Ovary (tissue), 7 donors: ENCODE measurements at regions not wholly inside any gene's neighbourhood (a gene's known extent, or its start where the extent isn't known, plus 50 kb on each side); places are given as distances from the start of the nearest gene placed in this dataset.

Source experiments
- DNase-seq, 5 donors: peaks; one replicate each; pipeline ENCODE4 v3.0.0-alpha.2; 2019 to 2020
- H3K27ac ChIP-seq, 2 donors: fragments of 200-600 bp; one replicate each; pipeline versions ENCODE4 v1.5.1 to v1.8.0; 2019 to 2022
- H3K27me3 ChIP-seq: fragments of 200-600 bp; one replicate; pipeline ENCODE4 v1.8.0; 2022
- H3K36me3 ChIP-seq: fragments of 200-600 bp; sonication (generic); one replicate; pipeline ENCODE4 v1.5.1; 2019
- H3K4me1 ChIP-seq: one replicate; pipeline ENCODE4 v1.8.1; 2013; ENCODE audit warnings: mild to moderate bottlenecking, moderate library complexity; ENCODE audit not compliant: insufficient read depth
- H3K4me3 ChIP-seq: fragments of 200-600 bp; sonication (generic); one replicate; pipeline ENCODE4 v1.5.1; 2017
- H3K9me3 ChIP-seq, 2 donors: fragments of 200-600 bp in 1 of 2; sonication (generic) in 1 of 2; one replicate each; pipeline versions ENCODE4 v1.5.1 to v1.8.1; 2013 to 2019; ENCODE audit warnings: mild to moderate bottlenecking in 1 of 2, moderate library complexity in 1 of 2
- CTCF ChIP-seq, 3 donors: fragments of 450-650 bp in 2 of 3; fragments of 200-600 bp in 1 of 3; IDR thresholded peaks; one replicate each; pipeline versions ENCODE4 v1.5.1 to v1.8.0; 2016 to 2022; ENCODE audit warnings: antibody characterized with exemption in 3 of 3, mild to moderate bottlenecking in 1 of 3
- EP300 ChIP-seq: sonication (generic); formaldehyde crosslinking; IDR thresholded peaks from one replicate; pipeline ENCODE4 v1.6.1; 2017; ENCODE audit warnings: antibody characterized with exemption
- POLR2A ChIP-seq: fragments of 450-650 bp; IDR thresholded peaks from one replicate; pipeline ENCODE4 v1.6.1; 2017; ENCODE audit warnings: antibody characterized with exemption, mild to moderate bottlenecking, moderate library complexity
- WGBS, 3 donors: extraction: QIAGEN DNeasy Blood & Tissue Kit in 1 of 3; methylation state at CpG; one replicate each; pipeline versions ENCODE4 v1.1.5 to v1.1.7; 2013 to 2017; 5-methylcytosine and 5-hydroxymethylcytosine counted together
- intact Hi-C, 4 donors: fragments of 100-400 bp; cut with DNase I; formaldehyde crosslinking; loops; one replicate each; pipeline versions ENCODE4 v1.11.0 to v1.15.1; 2022 to 2023
- donor health status: DM: no; HTN: no; CAD: no; lungs with moderate emphysema.
- donor health status: DM: no; HTN: no; CAD: no.
- donor health status: Bipolar disorder and iron deficiency.
- donor health status: DM: no; HTN: no; CAD: no.
- donor health status: DM: yes; HTN: yes; CAD: no.

GRCh38 chr5:39740404-39740803 is 315.6 kb upstream of the DAB2 start:
- DNase-seq: no peak
- no peaks in the 10 kb centered on the region for H3K27me3 ChIP-seq
- H3K27ac ChIP-seq: no peak overlapping the region
- intact Hi-C loops: no loop called here
- H3K4me3 ChIP-seq: no peak overlapping the region
- TF ChIP-seq CTCF (IDR thresholded peaks at IDR 0.05) (no peak), POLR2A (no peak), EP300 (no peak)
- H3K4me1 ChIP-seq: no peaks in the 10 kb centered on the region
- 92 to 94% (median 93%) methylated on average over 15 of the region's 15 CpGs for WGBS, 3 donors
- H3K36me3 ChIP-seq: no peaks in the 10 kb centered on the region
- no peaks in the 10 kb centered on the region for H3K9me3 ChIP-seq

- no peak for TF ChIP-seq EP300
- TF ChIP-seq CTCF (IDR thresholded peaks at IDR 0.05): no peak
- TF ChIP-seq POLR2A: no peak
- WGBS, 3 donors: 71 to 81% (median 76%) methylated on average over 5 of the region's 5 CpGs
- no peaks in the 10 kb centered on the region for H3K36me3 ChIP-seq
- no peak overlapping the region for H3K4me3 ChIP-seq
- DNase-seq: no peak
- intact Hi-C loops: no loop called here
- H3K27me3 ChIP-seq: no peaks in the 10 kb centered on the region
- H3K27ac ChIP-seq: no peak overlapping the region
- no peaks in the 10 kb centered on the region for H3K4me1 ChIP-seq
- H3K9me3 ChIP-seq: no peaks in the 10 kb centered on the region
Observed at GRCh38 chr5:39732166-39732565, 307.4 kb upstream of the DAB2 start.

- DNase-seq: no peak
- no peak overlapping the region for H3K27ac ChIP-seq
- no peaks in the 10 kb centered on the region for H3K4me1 ChIP-seq
- no peak overlapping the region for H3K4me3 ChIP-seq
- no peaks in the 10 kb centered on the region for H3K9me3 ChIP-seq
- H3K27me3 ChIP-seq: no peaks in the 10 kb centered on the region
- 91 to 97% (median 91%) methylated on average over 1 of the region's 1 CpG for WGBS, 3 donors
- no peaks in the 10 kb centered on the region for H3K36me3 ChIP-seq
- intact Hi-C loops: no loop called here
- TF ChIP-seq EP300 (no peak), CTCF (IDR thresholded peaks at IDR 0.05) (no peak), POLR2A (no peak)
Observed at GRCh38 chr5:39730699-39731098, 305.9 kb upstream of the DAB2 start.

GRCh38 chr5:39730006-39730405 is 305.2 kb upstream of the DAB2 start:
- whole genome bisulfite sequencing, 3 donors: 67 to 74% (median 73%) methylated on average over 2 of the region's 2 CpGs
- intact Hi-C loops: no loop called here

More at GRCh38 chr5:39730006-39730405, 305.2 kb upstream of the DAB2 start:
- no peak for DNase-seq
- H3K9me3 ChIP-seq: no peaks in the 10 kb centered on the region
- H3K27me3 ChIP-seq: no peaks in the 10 kb centered on the region
- no peaks in the 10 kb centered on the region for H3K4me1 ChIP-seq
- H3K27ac ChIP-seq: no peak overlapping the region
- H3K36me3 ChIP-seq: no peaks in the 10 kb centered on the region
- TF ChIP-seq CTCF (IDR thresholded peaks at IDR 0.05): no peak
- TF ChIP-seq POLR2A: no peak
- no peak overlapping the region for H3K4me3 ChIP-seq
